Suprapubic skin (tissue), 3 donors: ENCODE measurements at regions not wholly inside any gene's neighbourhood (a gene's known extent, or its start where the extent isn't known, plus 50 kb on each side); places are given as distances from the start of the nearest gene placed in this dataset.

ENCODE experiments used
- CTCF ChIP-seq, 2 donors: fragments of 200-600 bp in 1 of 2; fragments of 450-650 bp in 1 of 2; sonication (generic) in 1 of 2; IDR thresholded peaks; one replicate each; pipeline ENCODE4 v1.5.1; 2016 to 2019; ENCODE audit warnings: antibody characterized with exemption in 2 of 2, mild to moderate bottlenecking in 1 of 2, moderate library complexity in 1 of 2
- POLR2AphosphoS5 ChIP-seq, 3 donors: sonication (generic); formaldehyde crosslinking; IDR thresholded peaks; one replicate each; pipeline ENCODE4 v1.6.1; 2017; ENCODE audit warnings: antibody characterized with exemption in 3 of 3

- no peak for TF ChIP-seq POLR2AphosphoS5 (IDR thresholded peaks at IDR 0.05)
- TF ChIP-seq CTCF (IDR thresholded peaks at IDR 0.05), result no peak
Measured at GRCh38 chr15:81747482-81747881, 298.3 kb downstream of the MEX3B start.
